BLaER1 treated with 17β-estradiol and CSF1 and Interleukin-3, amounts not matched to agents 10 nM and 100 nM (cell line): ENCODE measurements at regions not wholly inside any gene's neighbourhood (a gene's known extent, or its start where the extent isn't known, plus 50 kb on each side); places are given as distances from the start of the nearest gene placed in this dataset.

ENCODE experiments used
- H3K27ac ChIP-seq, 11 experiments: shearing (Covaris generic); formaldehyde crosslinking; 2 replicates each; pipeline ENCODE4 v1.8.1; 2022
- H3K27me3 ChIP-seq, 11 experiments: shearing (Covaris generic); formaldehyde crosslinking; 2 replicates each; pipeline ENCODE4 v1.8.1; 2022
- H3K36me3 ChIP-seq, 11 experiments: shearing (Covaris generic); formaldehyde crosslinking; 2 replicates each; pipeline ENCODE4 v1.8.1; 2022
- H3K4me1 ChIP-seq, 10 experiments: shearing (Covaris generic); formaldehyde crosslinking; 2 replicates each; pipeline ENCODE4 v1.8.1; 2022
- H3K4me2 ChIP-seq, 11 experiments: shearing (Covaris generic); formaldehyde crosslinking; 2 replicates each; pipeline ENCODE4 v1.8.1; 2022
- H3K4me3 ChIP-seq, 10 experiments: shearing (Covaris generic); formaldehyde crosslinking; 2 replicates each; pipeline ENCODE4 v1.8.1; 2022
- H3K9ac ChIP-seq, 11 experiments: shearing (Covaris generic); formaldehyde crosslinking; 2 replicates each; pipeline ENCODE4 v1.8.1; 2022
- H3K9me3 ChIP-seq, 11 experiments: shearing (Covaris generic); formaldehyde crosslinking; replicated peaks in 1 of 11; 2 replicates each; pipeline ENCODE4 v1.8.1; 2022
- H4K20me1 ChIP-seq, 11 experiments: shearing (Covaris generic); formaldehyde crosslinking; 2 replicates each; pipeline ENCODE4 v1.8.1; 2022
- Cebpa-rat ChIP-seq, 11 experiments: shearing (Covaris generic); IDR thresholded peaks; 2 replicates each; pipeline ENCODE4 v1.8.1; 2022

DNA sequence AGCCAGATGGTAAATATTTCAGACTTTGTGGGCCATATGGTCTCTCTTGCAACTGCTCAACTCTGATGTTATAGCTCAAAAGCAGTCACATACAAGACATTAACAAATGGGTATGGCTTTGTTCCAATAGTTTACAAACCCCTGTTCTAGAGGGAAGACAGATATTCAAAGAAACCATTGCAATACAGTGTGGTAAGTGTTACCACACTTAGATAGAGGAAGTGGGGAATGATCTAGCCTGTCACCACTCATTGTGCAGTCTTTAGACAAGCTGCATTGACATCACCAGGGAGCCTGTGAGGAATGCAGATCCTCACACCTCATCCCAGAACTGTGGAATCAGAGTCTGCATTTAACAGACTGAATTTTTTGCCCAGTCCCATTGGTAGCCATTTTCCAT is 80.0 kb upstream of the RGS6 start:
- Histone ChIP-seq H3K4me3 (no peak overlapping the region), H3K27me3 (no peaks in the 10 kb centered on the region), H3K36me3 (no peaks in the 10 kb centered on the region), H3K4me1 (peaks cover 17 to 43% (median 34%) of the 10 kb centered on the region in 10 experiments), H3K4me2 (peak overlapping the region in 7 of 11 experiments; percentile 8 to 53 (median 29); a peak in 12 of 22 replicates), H4K20me1 (no peaks in the 10 kb centered on the region), H3K9me3 (peaks cover 6 to 16% (median 10%) of the 10 kb centered on the region in 11 experiments; a peak in 17 of 22 replicates), H3K9ac (peak overlapping the region in 4 of 11 experiments; percentile 35 to 53 (median 44); a peak in 9 of 22 replicates), H3K27ac (peak overlapping the region in 8 of 11 experiments; percentile 54 to 79 (median 66); a peak in 16 of 22 replicates)
- TF ChIP-seq Cebpa-rat (IDR thresholded peaks at IDR 0.05) = peak in 8 of 11 experiments; percentile 23 to 79 (median 48); a peak in 9 of 22 replicates

GRCh38 chr14:71855399-71856036 is 76.7 kb upstream of the RGS6 start:
- peak overlapping the region; percentile 60 to 86 (median 75) for H3K4me2 ChIP-seq
- peak overlapping the region in 10 of 11 experiments; percentile 27 to 83 (median 68); a peak in 16 of 22 replicates for H3K27ac ChIP-seq
- H3K9ac ChIP-seq = peak overlapping the region in 4 of 11 experiments; percentile 40 to 67 (median 46); a peak in 6 of 22 replicates
- no peaks in the 10 kb centered on the region for H3K36me3 ChIP-seq
- no peak for TF ChIP-seq Cebpa-rat (IDR thresholded peaks at IDR 0.05)
- H3K9me3 ChIP-seq = peaks cover 11 to 34% (median 29%) of the 10 kb centered on the region in 11 experiments; a peak in 20 of 22 replicates
- no peak overlapping the region for H3K4me3 ChIP-seq
- H4K20me1 ChIP-seq = no peaks in the 10 kb centered on the region
- H3K4me1 ChIP-seq = peaks cover 18 to 43% (median 34%) of the 10 kb centered on the region in 10 experiments
- H3K27me3 ChIP-seq = no peaks in the 10 kb centered on the region

- H3K36me3 ChIP-seq = no peaks in the 10 kb centered on the region
- H3K4me2 ChIP-seq = peak overlapping the region; percentile 60 to 86 (median 75)
- no peaks in the 10 kb centered on the region for H4K20me1 ChIP-seq
- peaks cover 18 to 38% (median 33%) of the 10 kb centered on the region in 10 experiments for H3K4me1 ChIP-seq
- no peak overlapping the region; a peak in 1 of 20 replicates for H3K4me3 ChIP-seq
- TF ChIP-seq Cebpa-rat (IDR thresholded peaks at IDR 0.05) = no peak
- no peaks in the 10 kb centered on the region for H3K27me3 ChIP-seq
- peak overlapping the region in 9 of 11 experiments; percentile 6 to 67 (median 41); a peak in 13 of 22 replicates for H3K9ac ChIP-seq
- H3K9me3 ChIP-seq = peaks cover 11 to 36% (median 29%) of the 10 kb centered on the region in 11 experiments; a peak in 20 of 22 replicates
- peak overlapping the region in 10 of 11 experiments; percentile 27 to 83 (median 68); a peak in 20 of 22 replicates for H3K27ac ChIP-seq
These were observed 75.9 kb upstream of the RGS6 start for GRCh38 chr14:71856199-71856919.

DNA sequence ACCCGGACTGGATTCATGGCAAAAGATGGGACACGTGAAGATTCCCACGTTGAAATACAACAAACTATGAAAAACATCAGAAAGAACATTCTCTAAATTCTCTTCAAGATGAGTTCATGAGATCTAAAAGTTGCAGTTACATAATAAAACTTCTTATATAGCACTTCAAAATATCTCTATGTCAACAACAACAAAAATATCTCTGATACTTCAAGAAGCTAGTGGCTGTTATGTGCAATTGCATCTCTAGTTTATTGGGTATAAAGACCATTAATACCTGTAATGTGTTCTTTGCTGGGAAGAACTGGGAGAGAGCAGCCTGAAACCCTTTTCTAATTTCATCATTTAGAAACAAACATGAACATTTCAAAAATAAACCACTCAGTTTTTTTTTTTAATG is 69.2 kb upstream of the RGS6 start:
- H3K9me3 ChIP-seq = peaks cover 2 to 27% (median 20%) of the 10 kb centered on the region in 11 experiments; a peak in 20 of 22 replicates
- no peaks in the 10 kb centered on the region for H4K20me1 ChIP-seq
- H3K36me3 ChIP-seq = no peaks in the 10 kb centered on the region
- H3K4me2 ChIP-seq = no peak overlapping the region
- H3K4me1 ChIP-seq = no peaks in the 10 kb centered on the region
- H3K4me3 ChIP-seq = no peak overlapping the region
- H3K27ac ChIP-seq = no peak overlapping the region
- no peak overlapping the region for H3K9ac ChIP-seq
- no peak for TF ChIP-seq Cebpa-rat (IDR thresholded peaks at IDR 0.05)
- H3K27me3 ChIP-seq = no peaks in the 10 kb centered on the region

DNA sequence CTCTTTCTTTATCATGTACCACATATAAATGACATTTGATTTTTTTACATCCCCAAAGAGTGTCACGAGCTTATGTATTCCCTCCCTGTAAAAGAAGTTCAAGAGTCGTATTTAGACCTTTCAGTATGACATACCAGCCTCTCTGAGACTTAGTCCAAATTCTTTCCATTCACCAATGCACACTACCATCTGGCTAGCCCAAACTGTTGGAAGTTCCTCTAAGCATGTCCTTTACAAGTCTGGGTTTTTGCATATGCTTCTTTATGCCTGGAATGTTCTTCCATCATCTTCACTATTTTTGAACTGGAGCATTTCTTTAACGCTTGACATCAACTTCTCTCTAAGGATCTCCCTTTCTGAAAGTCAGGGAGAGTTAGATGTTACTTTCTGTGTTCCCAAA is 68.5 kb upstream of the RGS6 start:
- H3K4me2 ChIP-seq = no peak overlapping the region
- H3K27ac ChIP-seq = no peak overlapping the region
- H3K9me3 ChIP-seq = peaks cover 0 to 19% (median 14%) of the 10 kb centered on the region in 11 experiments; a peak in 15 of 22 replicates
- H3K27me3 ChIP-seq = no peaks in the 10 kb centered on the region
- no peaks in the 10 kb centered on the region for H4K20me1 ChIP-seq
- H3K9ac ChIP-seq = no peak overlapping the region
- no peak overlapping the region for H3K4me3 ChIP-seq
- TF ChIP-seq Cebpa-rat (IDR thresholded peaks at IDR 0.05) = no peak
- H3K4me1 ChIP-seq = no peaks in the 10 kb centered on the region
- H3K36me3 ChIP-seq = no peaks in the 10 kb centered on the region
